ENCODE measurements at regions not wholly inside any gene's neighbourhood (a gene's known extent, or its start where the extent isn't known, plus 50 kb on each side); places are given as distances from the start of the nearest gene placed in this dataset.

DNA sequence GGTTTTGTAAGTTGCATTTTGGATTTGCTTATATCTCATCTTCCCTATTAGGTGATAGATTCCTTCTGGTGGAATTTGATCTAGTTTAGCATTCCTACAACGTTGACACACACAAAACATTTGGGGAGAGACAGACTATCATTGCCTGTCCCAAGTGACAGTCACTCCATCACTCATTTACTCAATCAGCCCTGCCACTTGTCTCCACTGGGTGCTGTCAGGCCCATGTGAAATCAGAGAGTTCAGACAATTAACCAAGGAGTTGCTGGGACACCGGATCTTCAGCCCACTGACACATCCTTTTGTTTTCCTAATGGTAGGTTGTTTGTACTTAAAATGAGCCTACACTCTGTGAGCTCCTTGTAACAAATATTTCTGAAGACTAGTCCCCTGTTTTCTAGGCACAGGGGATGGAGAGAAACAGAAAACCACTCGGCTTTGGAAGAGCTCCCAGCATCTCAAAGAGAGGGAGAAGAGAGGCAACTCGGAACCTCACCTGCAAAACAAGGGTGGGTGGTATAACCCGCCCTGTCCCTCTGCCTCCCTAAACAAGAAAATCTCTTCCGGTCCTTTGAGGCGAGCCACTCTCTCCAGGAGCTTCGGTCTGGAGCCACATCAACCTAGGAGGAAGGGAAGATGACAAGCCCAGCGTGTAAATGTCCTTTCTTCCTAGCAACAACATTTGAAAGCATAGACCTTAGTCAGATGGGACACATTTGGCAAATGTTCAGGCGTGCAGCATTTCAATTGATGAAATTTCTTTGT is 440.9 kb upstream of the KLF12 start:
- DNase-seq (ENCODE audit: low spot score) = no peak

DNA sequence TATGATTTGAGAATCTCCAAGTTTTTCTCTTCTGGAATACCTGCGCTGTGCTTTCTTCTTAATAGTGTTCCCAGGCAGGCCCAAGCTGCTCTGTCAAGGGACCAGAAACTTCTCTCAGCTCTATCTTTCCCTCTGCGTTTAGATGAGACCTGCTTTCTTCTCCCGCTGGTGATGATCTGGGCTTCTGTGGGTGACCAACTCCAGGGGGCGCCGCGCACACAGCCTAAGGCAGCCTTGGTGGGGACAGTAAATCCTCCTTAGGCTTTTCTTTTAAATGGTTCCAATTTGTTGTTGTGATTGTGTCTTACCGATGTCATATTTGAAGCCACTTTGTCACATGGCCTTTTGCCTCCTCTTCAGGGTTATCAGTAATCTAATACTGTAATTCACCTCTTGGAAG is 439.4 kb upstream of the KLF12 start:
- Histone ChIP-seq H3K27ac (no peak overlapping the region), H3K9me3 (no peaks in the 10 kb centered on the region), H3K4me3 (no peak overlapping the region), H3K4me1 (peaks cover 0 to 18% of the 10 kb centered on the region in 2 donors), H3K27me3 (no peaks in the 10 kb centered on the region), H3K36me3 (no peaks in the 10 kb centered on the region)
- TF ChIP-seq, protein P1, sequence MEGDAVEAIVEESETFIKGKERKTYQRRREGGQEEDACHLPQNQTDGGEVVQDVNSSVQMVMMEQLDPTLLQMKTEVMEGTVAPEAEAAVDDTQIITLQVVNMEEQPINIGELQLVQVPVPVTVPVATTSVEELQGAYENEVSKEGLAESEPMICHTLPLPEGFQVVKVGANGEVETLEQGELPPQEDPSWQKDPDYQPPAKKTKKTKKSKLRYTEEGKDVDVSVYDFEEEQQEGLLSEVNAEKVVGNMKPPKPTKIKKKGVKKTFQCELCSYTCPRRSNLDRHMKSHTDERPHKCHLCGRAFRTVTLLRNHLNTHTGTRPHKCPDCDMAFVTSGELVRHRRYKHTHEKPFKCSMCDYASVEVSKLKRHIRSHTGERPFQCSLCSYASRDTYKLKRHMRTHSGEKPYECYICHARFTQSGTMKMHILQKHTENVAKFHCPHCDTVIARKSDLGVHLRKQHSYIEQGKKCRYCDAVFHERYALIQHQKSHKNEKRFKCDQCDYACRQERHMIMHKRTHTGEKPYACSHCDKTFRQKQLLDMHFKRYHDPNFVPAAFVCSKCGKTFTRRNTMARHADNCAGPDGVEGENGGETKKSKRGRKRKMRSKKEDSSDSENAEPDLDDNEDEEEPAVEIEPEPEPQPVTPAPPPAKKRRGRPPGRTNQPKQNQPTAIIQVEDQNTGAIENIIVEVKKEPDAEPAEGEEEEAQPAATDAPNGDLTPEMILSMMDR (IDR thresholded peaks at IDR 0.05) = peak in 1 of 2 donors; percentile 39
- no peak for DNase-seq (ENCODE audit: low spot score)

More for the DNA sequence above, 440.9 kb upstream of the KLF12 start:
- peaks cover 0 to 18% of the 10 kb centered on the region in 2 donors for H3K4me1 ChIP-seq
- TF ChIP-seq, protein P1 (IDR thresholded peaks at IDR 0.05) = no peak
- peak overlapping the region; percentile 31 to 58 for H3K27ac ChIP-seq
- H3K9me3 ChIP-seq = no peaks in the 10 kb centered on the region
- H3K4me3 ChIP-seq = peak overlapping the region; percentile 13 to 42
- no peaks in the 10 kb centered on the region for H3K36me3 ChIP-seq
- no peaks in the 10 kb centered on the region for H3K27me3 ChIP-seq

DNA sequence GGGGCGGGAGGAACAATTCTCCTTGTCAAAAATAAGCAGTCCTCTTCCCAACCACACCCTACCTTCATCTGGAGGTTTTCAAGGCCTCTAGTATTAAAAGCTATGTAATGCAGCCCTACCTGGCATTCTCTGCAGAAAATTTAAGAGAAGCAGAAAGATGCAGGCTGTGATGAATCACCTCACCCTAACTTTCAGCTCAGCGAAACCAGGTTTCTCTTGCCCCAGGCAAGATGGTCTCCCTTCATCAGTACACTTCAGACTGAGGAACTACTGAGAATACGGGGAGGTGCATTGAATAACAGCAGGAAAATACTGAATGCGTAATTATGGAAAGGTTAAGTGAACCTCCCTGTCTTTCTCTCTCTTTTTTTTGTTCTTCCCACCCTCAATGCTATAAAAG is 437.6 kb upstream of the KLF12 start:
- H3K4me3 ChIP-seq = no peak overlapping the region
- TF ChIP-seq, protein P1 (IDR thresholded peaks at IDR 0.05) = no peak
- H3K27me3 ChIP-seq = no peaks in the 10 kb centered on the region
- DNase-seq (ENCODE audit: low spot score) = no peak
- H3K4me1 ChIP-seq = peaks cover 0 to 15% of the 10 kb centered on the region in 2 donors
- no peak overlapping the region for H3K27ac ChIP-seq
- H3K36me3 ChIP-seq = no peaks in the 10 kb centered on the region
- no peaks in the 10 kb centered on the region for H3K9me3 ChIP-seq

DNA sequence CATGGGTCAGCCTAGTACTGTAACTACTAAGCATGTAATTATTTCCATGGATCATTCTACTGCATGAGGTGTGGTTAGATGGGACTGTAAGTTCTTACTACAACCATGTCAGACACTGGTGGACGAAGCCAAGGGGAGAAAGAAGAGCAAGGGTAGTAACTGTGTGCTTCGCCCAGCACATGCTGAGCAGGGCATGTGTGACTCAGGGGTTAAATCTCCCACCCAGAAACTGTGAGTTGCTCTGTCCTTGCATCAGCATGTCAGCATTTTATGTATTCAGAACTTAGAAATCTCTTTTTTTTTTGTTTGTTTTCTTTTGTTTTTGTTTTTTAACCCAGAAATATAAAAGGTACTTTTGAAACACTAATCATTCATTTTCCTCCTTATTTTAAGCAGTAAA is 436.6 kb upstream of the KLF12 start:
- no peaks in the 10 kb centered on the region for H3K36me3 ChIP-seq
- H3K4me1 ChIP-seq = peaks cover 0 to 5% of the 10 kb centered on the region in 2 donors
- no peaks in the 10 kb centered on the region for H3K27me3 ChIP-seq
- no peak for DNase-seq (ENCODE audit: low spot score)
- no peaks in the 10 kb centered on the region for H3K9me3 ChIP-seq
- H3K4me3 ChIP-seq = no peak overlapping the region
- no peak overlapping the region for H3K27ac ChIP-seq
- TF ChIP-seq, protein P1 (IDR thresholded peaks at IDR 0.05) = no peak

DNA sequence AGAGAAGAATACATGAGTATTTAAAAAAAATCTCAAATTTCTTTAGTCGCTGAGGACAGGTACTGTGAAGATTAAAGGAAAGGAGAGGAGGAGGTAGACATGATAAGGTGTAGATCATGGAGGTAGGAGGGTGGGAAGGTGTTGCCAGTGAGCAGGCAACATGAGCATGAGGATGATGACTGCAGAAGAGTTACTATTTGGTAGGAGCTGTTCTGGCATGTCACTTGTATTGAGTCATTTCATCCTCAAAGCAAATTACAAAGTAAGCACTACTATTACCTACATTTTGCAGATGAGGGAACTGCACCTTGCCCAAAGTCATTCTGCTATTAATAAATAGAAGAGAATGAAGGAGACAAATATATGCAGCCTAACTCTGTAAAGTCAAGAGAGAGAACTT is 435.8 kb upstream of the KLF12 start:
- no peak overlapping the region for H3K27ac ChIP-seq
- no peaks in the 10 kb centered on the region for H3K9me3 ChIP-seq
- no peak overlapping the region for H3K4me3 ChIP-seq
- TF ChIP-seq, protein P1 (IDR thresholded peaks at IDR 0.05) = no peak
- no peak for DNase-seq (ENCODE audit: low spot score)
- no peaks in the 10 kb centered on the region for H3K4me1 ChIP-seq
- no peaks in the 10 kb centered on the region for H3K36me3 ChIP-seq
- H3K27me3 ChIP-seq = no peaks in the 10 kb centered on the region

DNA sequence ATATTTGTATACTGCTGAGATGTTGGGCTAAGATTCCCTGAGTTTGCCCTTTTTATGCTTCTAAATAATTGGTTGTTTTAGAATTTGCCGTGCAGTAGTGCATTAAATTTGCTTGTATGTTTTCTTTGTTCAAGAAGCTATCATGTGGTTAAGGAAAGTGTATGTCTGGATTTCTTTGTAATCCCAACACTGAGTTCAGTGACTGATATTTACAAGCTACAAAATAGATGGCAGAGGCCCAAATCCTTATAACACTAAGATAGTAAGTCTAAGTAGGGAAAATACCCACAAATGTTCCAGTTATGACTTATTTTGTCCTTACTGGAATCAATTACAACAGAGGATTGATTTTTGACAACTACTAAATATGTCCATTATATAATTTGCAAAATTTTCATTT is 435.0 kb upstream of the KLF12 start:
- no peak overlapping the region for H3K4me3 ChIP-seq

More for the DNA sequence above, 435.0 kb upstream of the KLF12 start:
- H3K9me3 ChIP-seq = no peaks in the 10 kb centered on the region
- TF ChIP-seq, protein P1 (IDR thresholded peaks at IDR 0.05) = no peak
- no peak overlapping the region for H3K27ac ChIP-seq
- no peaks in the 10 kb centered on the region for H3K4me1 ChIP-seq
- H3K36me3 ChIP-seq = no peaks in the 10 kb centered on the region
- no peak for DNase-seq (ENCODE audit: low spot score)
- no peaks in the 10 kb centered on the region for H3K27me3 ChIP-seq
